OCI-LY7 (cell line): ENCODE measurements at regions not wholly inside any gene's neighbourhood (a gene's known extent, or its start where the extent isn't known, plus 50 kb on each side); places are given as distances from the start of the nearest gene placed in this dataset.

Source experiments
- BruUV-seq: library from RNA; stranded (reverse); fragments of 400-500 nt; replicated peaks from 2 replicates; lab custom pipeline; 2021; lab: Mats Ljungman, UMichigan
- CTCF ChIA-PET: fragments of 300-600 bp; sonication (Branson Sonifier 250); formaldehyde crosslinking; loops from one replicate; lab custom pipeline; 2022; ENCODE audit warnings: antibody characterized with exemption; ENCODE audit not compliant: unreplicated experiment; lab: Charles Lee
- POLR2A ChIA-PET: fragments of 300-600 bp; sonication (Branson Sonifier 250); formaldehyde crosslinking; loops from one replicate; lab custom pipeline; 2022; ENCODE audit warnings: antibody characterized with exemption; lab: Charles Lee
- DNase-seq: peaks from one replicate; pipeline ENCODE4 v3.0.0-alpha.2; 2015; ENCODE audit warnings: low spot score
- H2AFZ ChIP-seq: fragments of 200-600 bp; sonication (generic), shearing (Covaris generic); 2 replicates; pipeline ENCODE4 v1.6.1; 2014; ENCODE audit warnings: mild to moderate bottlenecking, antibody characterized with exemption, low read length, moderate library complexity
- H3K27ac ChIP-seq: fragments of 200-600 bp; sonication (generic); 2 replicates; pipeline ENCODE4 v1.5.1; 2014; ENCODE audit warnings: mixed run types, low read depth, mild to moderate bottlenecking, moderate library complexity, low read length, inconsistent platforms; ENCODE audit not compliant: poor library complexity, severe bottlenecking
- H3K36me3 ChIP-seq: fragments of 200-600 bp; sonication (generic); 2 replicates; pipeline ENCODE4 v1.6.1; 2014; ENCODE audit warnings: mild to moderate bottlenecking, antibody characterized with exemption, low read length, moderate library complexity, mixed read lengths; ENCODE audit not compliant: insufficient read depth
- H3K4me1 ChIP-seq: fragments of 200-600 bp; sonication (generic); 2 replicates; pipeline ENCODE4 v1.5.1; 2014; ENCODE audit warnings: mild to moderate bottlenecking, low read length; ENCODE audit not compliant: insufficient read depth, poor library complexity, severe bottlenecking
- H3K4me2 ChIP-seq: fragments of 200-600 bp; sonication (generic); 2 replicates; pipeline ENCODE4 v1.6.1; 2014; ENCODE audit warnings: mild to moderate bottlenecking, low read length
- H3K4me3 ChIP-seq: fragments of 200-600 bp; sonication (generic); 2 replicates; pipeline ENCODE4 v1.5.1; 2014; ENCODE audit warnings: mild to moderate bottlenecking, low read depth, low read length; ENCODE audit not compliant: poor library complexity, severe bottlenecking
- H3K79me2 ChIP-seq: fragments of 200-600 bp; sonication (generic); 2 replicates; pipeline ENCODE4 v1.6.1; 2016; ENCODE audit warnings: low read depth, mild to moderate bottlenecking, low read length, moderate library complexity, mixed read lengths; ENCODE audit not compliant: insufficient read depth
- H3K9me2 ChIP-seq: fragments of 200-600 bp; sonication (generic); 2 replicates; pipeline ENCODE4 v1.6.1; 2016; ENCODE audit warnings: mild to moderate bottlenecking, low read length, mixed read lengths; ENCODE audit not compliant: insufficient read depth
- H3K9me3 ChIP-seq: fragments of 200-600 bp; sonication (generic); 2 replicates; pipeline ENCODE4 v1.6.1; 2014; ENCODE audit warnings: mild to moderate bottlenecking, mixed run types, low read length, mixed read lengths
- H4K20me1 ChIP-seq: fragments of 200-600 bp; sonication (generic); 2 replicates; pipeline ENCODE4 v1.6.1; 2014; ENCODE audit warnings: mild to moderate bottlenecking, antibody characterized with exemption, low read length, moderate library complexity, mixed read lengths; ENCODE audit not compliant: insufficient read depth
- CTCF ChIP-seq: fragments of 200-600 bp; sonication (generic); conservative IDR thresholded peaks from 2 replicates; pipeline ENCODE4 v1.5.1; 2014; ENCODE audit warnings: mild to moderate bottlenecking, antibody characterized with exemption, low read length, moderate library complexity, mixed read lengths
- EZH2phosphoT487 ChIP-seq: fragments of 200-600 bp; sonication (generic); IDR thresholded peaks from 2 replicates; pipeline ENCODE4 v1.6.1; 2018; ENCODE audit warnings: low read depth, borderline replicate concordance, mild to moderate bottlenecking, mixed run types, antibody characterized with exemption, low read length, moderate library complexity, mixed read lengths
- intact Hi-C: fragments of 100-400 bp; cut with micrococcal nuclease; formaldehyde crosslinking; loops from one replicate; pipeline ENCODE4 v1.10.0; 2022; ENCODE audit not compliant: unreplicated experiment

- intact Hi-C loops, result no loop called here
- TF ChIP-seq EZH2phosphoT487 (no peak), CTCF (no peak)
- BruUV-seq, result no TSS peak
Measured at GRCh38 chr17:5958850-5959249, 111.3 kb upstream of the WSCD1 start.

GRCh38 chr17:5962371-5962770 lies 107.8 kb upstream of the WSCD1 start:
- intact Hi-C loops, result no loop called here
- no peaks in the 10 kb centered on the region for H3K9me3 ChIP-seq
- POLR2A ChIA-PET, result no interaction called here
- TF ChIP-seq CTCF (no peak), EZH2phosphoT487 (no peak)
- BruUV-seq, result no TSS peak
- no peaks in the 10 kb centered on the region for H3K79me2 ChIP-seq
- H2AFZ ChIP-seq, result no peak overlapping the region
- H3K36me3 ChIP-seq, result no peaks in the 10 kb centered on the region
- CTCF ChIA-PET, result no interaction called here
- H3K4me2 ChIP-seq, result no peak overlapping the region
- H3K27ac ChIP-seq, result no peak overlapping the region
- no peaks in the 10 kb centered on the region for H3K4me1 ChIP-seq
- H3K9me2 ChIP-seq, result no peaks in the 10 kb centered on the region
- no peak for DNase-seq
- no peak overlapping the region for H3K4me3 ChIP-seq
- H4K20me1 ChIP-seq, result no peaks in the 10 kb centered on the region

More at GRCh38 chr17:5958850-5959249, 111.3 kb upstream of the WSCD1 start:
- ChIA-PET CTCF (no interaction called here), POLR2A (no interaction called here)
- H3K9me3 ChIP-seq, result no peaks in the 10 kb centered on the region
- no peaks in the 10 kb centered on the region for H3K36me3 ChIP-seq
- no peaks in the 10 kb centered on the region for H3K4me1 ChIP-seq
- H2AFZ ChIP-seq, result no peak overlapping the region
- H4K20me1 ChIP-seq, result no peaks in the 10 kb centered on the region
- no peak overlapping the region for H3K4me3 ChIP-seq
- H3K4me2 ChIP-seq, result no peak overlapping the region
- no peaks in the 10 kb centered on the region for H3K79me2 ChIP-seq
- H3K9me2 ChIP-seq, result no peaks in the 10 kb centered on the region
- no peak overlapping the region for H3K27ac ChIP-seq
- no peak for DNase-seq

GRCh38 chr17:5971969-5972368 lies 98.2 kb upstream of the WSCD1 start:
- Histone ChIP-seq H3K4me2 (no peak overlapping the region), H3K27ac (no peak overlapping the region), H2AFZ (no peak overlapping the region), H4K20me1 (no peaks in the 10 kb centered on the region), H3K36me3 (no peaks in the 10 kb centered on the region), H3K9me3 (no peaks in the 10 kb centered on the region), H3K4me3 (no peak overlapping the region), H3K9me2 (no peaks in the 10 kb centered on the region), H3K4me1 (no peaks in the 10 kb centered on the region), H3K79me2 (no peaks in the 10 kb centered on the region)
- TF ChIP-seq CTCF, result no peak
- no peak for TF ChIP-seq EZH2phosphoT487
- POLR2A ChIA-PET, result no interaction called here
- intact Hi-C loops, result no loop called here
- DNase-seq, result no peak
- CTCF ChIA-PET, result interaction anchor here (0.6 kb wide), 1 partner anchor 67 kb away, joined by 3 read pairs; no protein-coding TSS in a partner anchor
- BruUV-seq, result no TSS peak
